NCI-H226 (cell line): ENCODE measurements at regions not wholly inside any gene's neighbourhood (a gene's known extent, or its start where the extent isn't known, plus 50 kb on each side); places are given as distances from the start of the nearest gene placed in this dataset.
"Not testable (repeated sequence)": the region's sequence is repeated elsewhere in the genome, so short reads cannot be mapped to it uniquely, and the experiment has no call there.

Source experiments
- DNase-seq: peaks from one replicate; pipeline ENCODE4 v3.0.0-alpha.2; 2015

DNA sequence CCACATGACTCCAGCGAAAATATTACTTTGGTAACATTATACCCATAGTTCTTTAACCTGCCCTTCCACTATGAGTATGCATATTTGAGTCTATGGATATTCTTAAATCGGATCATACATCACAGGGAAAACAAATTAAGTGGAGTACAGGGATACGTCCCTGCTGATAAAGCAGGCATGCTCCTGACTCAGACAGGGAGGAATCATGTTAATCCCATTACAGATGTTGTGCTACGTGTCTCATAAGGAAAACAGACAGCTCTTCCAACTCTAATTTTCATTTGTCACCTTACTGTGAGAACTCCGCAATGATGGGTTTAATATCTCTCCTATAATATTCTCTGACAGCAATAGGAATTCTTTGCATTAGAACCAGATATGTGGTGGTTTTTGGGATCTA, 469.5 kb upstream of the POM121L12 start:
- no peak for DNase-seq

DNA sequence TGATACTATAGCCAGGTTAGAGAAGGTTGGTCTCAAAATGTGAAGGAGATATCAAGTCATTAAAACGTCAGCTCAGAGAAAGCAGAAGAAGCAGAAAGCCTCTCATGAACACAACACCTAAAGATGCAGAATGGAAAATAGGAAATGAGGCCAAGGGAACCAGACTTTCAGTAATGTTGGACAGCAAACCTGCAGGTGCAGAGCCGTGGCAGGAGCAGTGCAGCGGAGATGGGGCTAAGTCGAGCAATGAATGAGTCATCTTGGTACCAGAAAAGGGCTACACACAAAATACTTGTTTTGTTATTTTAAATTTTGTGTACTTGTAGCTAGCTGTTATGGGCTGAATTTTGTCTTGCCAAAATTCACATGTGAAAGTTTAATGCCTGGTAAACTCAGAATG, 479.6 kb upstream of the POM121L12 start:
- no peak for DNase-seq

- no peak for DNase-seq
Observed at GRCh38 chr7:52547308-52547910, 488.0 kb upstream of the POM121L12 start.

- DNase-seq, result not testable (repeated sequence)
Observed at GRCh38 chr7:52541198-52541765, 494.2 kb upstream of the POM121L12 start.

- DNase-seq, result no peak
Observed at GRCh38 chr7:52540041-52540440, 495.4 kb upstream of the POM121L12 start.

DNA sequence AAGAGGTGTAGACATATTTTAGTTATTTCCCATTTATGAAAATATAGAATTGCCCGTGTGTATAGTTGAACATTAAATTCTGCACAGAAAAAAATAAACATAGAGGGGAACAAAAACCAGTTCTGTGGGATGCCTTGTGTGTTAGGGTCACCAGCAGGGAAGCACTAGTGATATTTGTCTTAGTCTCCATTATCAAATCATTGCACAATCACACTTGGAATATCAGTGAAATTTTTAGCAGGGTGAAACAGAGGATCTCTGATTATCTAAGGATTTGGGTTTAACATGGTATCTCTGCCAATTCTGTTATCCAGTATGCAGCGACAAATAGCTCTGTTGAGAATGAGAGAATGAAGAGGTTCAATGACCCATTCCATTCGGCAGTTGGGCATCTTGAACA, 496.0 kb upstream of the POM121L12 start:
- no peak for DNase-seq

DNA sequence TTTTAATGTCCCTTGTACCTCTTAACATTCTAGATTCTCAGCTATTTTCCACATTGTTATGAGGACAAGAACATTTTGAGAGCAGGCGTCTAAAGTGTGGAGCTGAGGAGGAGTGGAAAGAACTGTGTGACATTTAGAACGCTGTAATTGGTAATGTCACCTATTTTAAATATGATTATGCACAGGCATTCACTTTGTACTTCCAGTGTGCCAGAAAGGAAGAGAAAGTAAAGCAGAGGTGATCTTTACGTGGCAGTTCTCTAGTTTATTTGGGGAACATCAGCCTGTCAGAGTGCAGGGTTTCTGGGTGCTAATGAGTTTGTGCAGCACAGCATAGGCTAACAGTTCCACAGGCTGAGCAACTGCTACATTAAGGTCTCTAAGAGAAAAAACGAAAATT, 498.4 kb upstream of the POM121L12 start:
- DNase-seq, result no peak

DNA sequence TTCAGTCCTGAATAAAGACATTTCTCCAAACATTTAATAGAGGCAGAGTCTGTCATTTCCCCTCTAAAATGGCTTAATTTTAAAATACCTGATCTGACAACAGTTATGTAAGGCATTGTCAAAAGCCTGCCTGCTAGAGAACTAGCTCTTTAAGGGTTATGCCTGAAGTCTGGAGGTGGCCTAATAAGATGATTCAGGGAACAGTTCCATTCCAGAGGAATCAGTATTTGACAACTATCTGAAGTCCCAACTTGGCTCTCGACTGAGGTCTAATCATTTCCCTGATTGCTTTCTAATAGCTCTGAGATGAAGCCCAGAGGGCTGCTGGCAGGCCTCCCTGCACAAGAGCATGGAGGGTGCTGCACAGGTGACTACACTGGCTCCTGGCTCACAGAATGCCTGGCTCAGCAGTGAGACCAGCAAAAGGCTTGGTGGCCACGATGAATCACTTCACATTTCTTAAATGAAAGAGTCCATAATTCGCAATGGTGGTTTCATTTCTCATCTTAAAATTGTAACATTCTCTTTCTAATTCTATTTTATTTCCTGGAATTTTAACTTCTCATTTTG, 509.6 kb upstream of the POM121L12 start:
- DNase-seq, result no peak

DNA sequence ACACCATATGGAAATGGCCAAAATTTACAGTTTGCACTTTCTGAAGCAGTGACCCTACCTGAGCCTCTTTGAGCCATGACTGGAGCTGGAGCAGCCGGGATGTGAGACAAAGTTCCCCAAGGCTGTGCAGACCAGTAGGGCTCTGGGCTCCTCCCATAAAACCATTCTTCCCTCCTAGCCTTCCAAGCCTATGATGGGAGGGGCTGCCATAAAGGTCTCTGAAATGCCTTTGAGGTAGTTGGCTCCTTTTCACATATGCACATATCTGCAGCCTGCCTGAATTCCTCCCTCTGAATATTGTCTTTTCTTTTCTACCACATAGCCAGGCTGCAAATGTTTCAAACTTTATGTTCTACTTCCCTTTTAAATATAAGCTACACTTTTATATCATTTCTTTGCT, 516.6 kb upstream of the POM121L12 start:
- DNase-seq, result no peak

- DNase-seq, result no peak
Observed at GRCh38 chr7:52512656-52513055, 522.8 kb upstream of the POM121L12 start.

GRCh38 chr7:52507546-52508255, 527.7 kb upstream of the POM121L12 start:
- no peak for DNase-seq

GRCh38 chr7:52506325-52506724, 529.1 kb upstream of the POM121L12 start:
- no peak for DNase-seq

GRCh38 chr7:52504561-52504960, 530.9 kb upstream of the POM121L12 start:
- DNase-seq, result no peak

DNA sequence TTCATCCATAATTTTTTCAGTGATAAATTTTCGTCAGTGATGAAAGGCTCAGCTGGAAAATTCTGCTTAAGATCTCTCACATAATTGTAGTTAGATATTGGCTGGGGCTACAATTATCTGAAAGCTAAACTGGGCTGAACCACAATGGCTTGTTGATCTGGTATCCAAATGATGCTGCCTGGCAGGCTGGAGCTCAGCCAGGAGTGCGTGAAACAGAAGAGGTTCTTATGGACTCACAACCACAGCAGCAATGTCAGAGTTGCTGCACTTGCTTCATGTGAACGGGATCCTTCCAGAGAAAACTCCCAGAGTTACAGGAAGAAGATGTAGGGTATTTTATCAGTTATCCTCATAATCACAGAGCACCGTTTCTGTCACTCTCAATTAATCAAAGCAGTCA, 533.2 kb upstream of the POM121L12 start:
- DNase-seq, result no peak

DNA sequence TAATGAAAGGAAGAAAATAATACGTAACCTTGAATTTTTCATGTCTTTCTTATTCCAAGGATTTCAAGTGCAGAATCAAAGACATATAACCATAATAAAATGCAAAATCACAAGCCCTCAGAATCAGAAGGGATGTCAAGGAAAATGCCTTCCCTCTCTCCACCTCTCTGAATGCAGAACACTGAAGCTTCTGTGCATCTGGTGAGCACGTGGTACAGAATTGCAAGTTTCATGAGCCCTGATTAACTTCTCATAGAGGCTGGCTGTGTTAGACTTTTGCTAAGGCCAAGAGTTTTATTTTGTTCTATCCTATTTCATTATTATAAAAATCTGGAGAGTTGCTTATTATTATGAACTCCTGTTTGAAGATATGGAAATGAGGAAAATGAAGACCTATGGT, 533.7 kb upstream of the POM121L12 start:
- DNase-seq, result no peak

GRCh38 chr7:52500841-52501240, 534.6 kb upstream of the POM121L12 start:
- DNase-seq, result no peak

DNA sequence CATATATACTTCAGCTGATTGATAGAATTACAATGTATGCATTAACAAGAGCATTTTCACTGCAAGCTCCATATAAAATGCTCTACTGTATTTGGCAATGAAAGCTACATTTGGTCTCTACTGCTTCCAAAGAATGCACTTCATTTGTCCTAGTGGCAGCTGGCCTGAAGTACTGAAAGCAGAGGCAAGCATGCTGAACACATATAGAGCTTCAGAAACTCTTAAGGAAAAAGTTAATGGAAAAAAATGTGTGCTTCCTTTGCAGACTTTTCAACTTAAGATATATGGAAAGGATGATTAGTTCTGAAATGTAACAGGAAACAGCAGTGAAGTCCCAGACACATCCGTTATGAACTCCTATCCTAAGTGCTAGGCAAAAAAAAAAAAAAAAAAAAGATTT, 537.1 kb upstream of the POM121L12 start:
- DNase-seq, result no peak

DNA sequence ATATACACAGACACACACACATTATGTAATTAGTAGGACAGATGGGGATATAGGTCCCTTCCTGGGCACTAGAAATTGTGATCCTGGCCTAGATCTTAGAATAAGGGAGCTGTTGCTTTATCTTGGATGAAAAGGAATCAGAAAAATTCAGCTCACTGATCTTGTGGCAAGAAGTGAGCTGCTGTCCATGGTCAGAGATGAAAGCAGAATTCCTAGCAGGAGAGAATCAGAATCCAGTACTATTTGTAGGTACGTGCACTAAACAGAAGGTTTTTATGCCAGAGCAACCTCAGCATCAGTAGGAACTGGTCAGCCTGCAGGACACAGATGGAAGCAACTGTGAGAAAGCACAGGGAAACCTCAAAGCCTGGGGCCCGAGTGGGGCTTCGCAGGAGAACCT, 549.2 kb upstream of the POM121L12 start:
- DNase-seq, result no peak

DNA sequence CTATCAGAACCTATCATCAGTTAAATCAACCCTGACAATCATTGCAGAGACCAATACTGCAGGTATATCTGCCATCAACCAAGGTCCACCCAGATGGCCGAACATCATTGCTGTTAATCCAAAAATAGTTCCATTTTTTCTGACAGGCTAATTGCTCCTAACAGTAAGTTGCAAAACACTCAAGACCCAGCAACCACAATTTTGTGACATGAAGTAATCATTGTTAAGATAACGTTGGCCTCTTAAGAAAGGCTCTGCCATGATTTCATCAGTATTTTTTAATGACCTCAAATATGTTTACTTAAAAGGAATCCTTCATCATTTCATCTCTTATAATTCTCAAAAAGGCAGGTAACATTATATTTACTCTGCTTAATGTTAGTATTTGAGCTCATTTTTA, 553.4 kb upstream of the POM121L12 start:
- no peak for DNase-seq

DNA sequence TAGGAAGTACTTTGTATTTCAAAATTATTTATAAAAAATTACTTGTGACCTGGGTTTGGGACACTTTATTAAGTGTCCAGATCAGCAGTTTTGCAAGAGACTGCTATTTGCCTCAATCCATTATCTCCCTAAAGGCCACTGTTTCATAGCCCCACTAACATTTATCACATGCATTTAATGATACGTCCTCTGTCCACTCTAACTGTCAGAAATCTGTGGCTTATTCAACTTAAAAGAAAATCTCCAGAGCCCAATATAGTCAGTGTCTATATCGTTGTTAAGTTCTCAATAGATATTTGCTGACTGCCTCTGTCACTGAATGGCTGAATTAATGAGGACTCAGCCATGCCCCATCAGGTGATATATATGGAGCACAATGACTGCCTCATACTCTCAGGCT, 553.9 kb upstream of the POM121L12 start:
- no peak for DNase-seq

DNA sequence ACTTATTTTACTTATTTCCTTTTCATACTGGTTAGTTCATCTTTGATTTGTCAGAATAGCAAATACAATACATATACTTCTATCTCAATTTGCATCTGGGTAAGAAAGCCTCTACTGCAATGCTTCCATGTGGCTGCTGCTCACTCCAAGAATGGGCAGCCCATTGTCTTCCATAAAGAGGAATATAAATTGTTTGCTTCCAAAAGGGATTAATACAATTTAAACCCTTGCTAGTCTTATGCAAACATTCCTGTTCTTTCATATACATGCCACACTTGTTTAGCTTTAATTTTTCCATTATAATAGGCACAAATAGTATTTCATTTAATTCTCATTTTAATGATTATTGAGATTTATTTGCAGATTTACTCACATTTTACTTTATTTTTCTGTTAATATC, 555.4 kb upstream of the POM121L12 start:
- DNase-seq, result no peak

- no peak for DNase-seq
Observed at GRCh38 chr7:52475001-52475582, 560.3 kb upstream of the POM121L12 start.

DNA sequence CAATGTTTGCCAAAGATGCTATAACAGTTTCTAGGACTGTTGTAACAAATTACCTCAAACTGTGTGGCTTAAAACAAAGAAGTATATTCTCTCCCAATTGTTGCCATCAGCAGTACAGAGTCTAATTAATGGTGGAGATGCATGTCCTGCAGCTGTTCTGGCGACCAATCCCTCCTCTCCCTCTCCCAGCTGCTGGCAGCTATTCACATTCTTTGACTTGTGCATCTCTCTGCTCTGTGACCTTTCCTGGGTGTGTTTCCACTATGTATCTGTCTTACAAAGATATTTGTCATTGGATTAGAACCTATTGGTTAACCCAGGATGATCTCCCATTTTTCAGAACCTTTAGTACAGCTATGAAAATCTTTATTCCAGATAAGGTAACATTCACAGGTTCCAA, 561.7 kb upstream of the POM121L12 start:
- DNase-seq, result no peak
